Activated naive CD8-positive, alpha-beta T cell treated with anti-CD3 and anti-CD28 coated beads, Interleukin-2, amount 50 U/mL, for 24 hours (primary cell): ENCODE measurements at regions not wholly inside any gene's neighbourhood (a gene's known extent, or its start where the extent isn't known, plus 50 kb on each side); places are given as distances from the start of the nearest gene placed in this dataset.
"Not testable (repeated sequence)": the region's sequence is repeated elsewhere in the genome, so short reads cannot be mapped to it uniquely, and the experiment has no call there.

ENCODE experiments used
- ATAC-seq: fragments of 150-1000 bp; cut with Tn5 transposase; one replicate; pipeline ENCODE4 v1.10.0; 2021
- DNase-seq: peaks from one replicate; pipeline ENCODE4 v3.0.0; 2021
- H3K27ac Mint-ChIP-seq: one replicate; pipeline ENCODE4 v1.8.0; 2021; ENCODE audit warnings: mild to moderate bottlenecking, mixed read lengths
- H3K27me3 Mint-ChIP-seq: one replicate; pipeline ENCODE4 v1.8.0; 2021; ENCODE audit warnings: mixed read lengths
- H3K36me3 Mint-ChIP-seq: one replicate; pipeline ENCODE4 v1.8.0; 2021; ENCODE audit warnings: low read depth, mixed read lengths
- H3K4me1 Mint-ChIP-seq: one replicate; pipeline ENCODE4 v1.8.0; 2021; ENCODE audit warnings: mixed read lengths
- H3K4me3 Mint-ChIP-seq: one replicate; pipeline ENCODE4 v1.8.0; 2021; ENCODE audit warnings: mild to moderate bottlenecking, moderate library complexity, mixed read lengths
- H3K9me3 Mint-ChIP-seq: one replicate; pipeline ENCODE4 v1.8.0; 2021; ENCODE audit warnings: mixed read lengths

DNA sequence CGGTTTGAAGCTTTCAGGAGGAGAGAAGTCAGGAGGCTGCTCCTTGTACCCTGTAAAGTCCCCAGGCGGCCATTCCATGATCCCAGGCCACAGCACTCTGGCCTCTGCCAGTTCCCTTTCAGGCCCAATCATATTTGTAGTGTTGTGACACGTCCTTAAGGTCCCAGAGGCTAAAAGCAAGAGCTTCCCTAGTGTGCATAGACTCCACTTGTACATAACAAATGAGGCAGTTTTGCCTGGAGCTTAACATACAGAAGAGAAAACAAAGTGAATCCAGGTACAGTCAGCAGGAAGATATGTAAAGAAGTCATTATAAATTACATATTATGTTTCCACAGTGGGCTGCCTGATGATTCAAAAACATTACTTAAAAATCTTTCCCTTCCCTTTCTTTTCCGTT is 81.1 kb upstream of the RPH3A start:
- Mint-ChIP-seq H3K9me3 (no peaks in the 10 kb centered on the region), H3K27me3 (peaks cover 5% of the 10 kb centered on the region), H3K4me1 (no peaks in the 10 kb centered on the region), H3K36me3 (no peaks in the 10 kb centered on the region), H3K4me3 (no peak overlapping the region), H3K27ac (no peak overlapping the region)
- ATAC-seq = no peak
- no peak for DNase-seq

DNA sequence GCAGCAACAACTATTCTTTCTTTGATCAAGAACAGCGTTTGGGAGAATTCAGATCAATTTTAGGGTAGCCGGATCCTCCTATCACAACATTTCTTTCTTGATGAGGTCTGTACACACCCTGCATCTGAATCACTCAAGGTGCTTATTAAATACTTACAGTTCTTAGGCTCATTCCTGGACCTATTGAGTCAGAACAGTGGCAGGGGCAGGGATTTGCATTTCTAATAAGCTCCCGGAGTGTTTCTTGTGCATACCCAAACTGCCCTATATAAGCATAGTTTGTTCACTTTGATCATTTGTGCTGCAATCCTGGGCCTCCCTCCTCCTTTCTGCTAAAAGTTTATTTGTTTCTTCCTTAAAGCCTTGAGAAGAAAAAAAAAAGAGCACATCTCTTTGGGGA is 80.5 kb upstream of the RPH3A start:
- no peaks in the 10 kb centered on the region for H3K36me3 Mint-ChIP-seq
- no peak overlapping the region for H3K4me3 Mint-ChIP-seq
- H3K9me3 Mint-ChIP-seq = no peaks in the 10 kb centered on the region
- no peak overlapping the region for H3K27ac Mint-ChIP-seq
- peaks cover 5% of the 10 kb centered on the region for H3K27me3 Mint-ChIP-seq
- ATAC-seq (no peak), DNase-seq (no peak)
- H3K4me1 Mint-ChIP-seq = no peaks in the 10 kb centered on the region

DNA sequence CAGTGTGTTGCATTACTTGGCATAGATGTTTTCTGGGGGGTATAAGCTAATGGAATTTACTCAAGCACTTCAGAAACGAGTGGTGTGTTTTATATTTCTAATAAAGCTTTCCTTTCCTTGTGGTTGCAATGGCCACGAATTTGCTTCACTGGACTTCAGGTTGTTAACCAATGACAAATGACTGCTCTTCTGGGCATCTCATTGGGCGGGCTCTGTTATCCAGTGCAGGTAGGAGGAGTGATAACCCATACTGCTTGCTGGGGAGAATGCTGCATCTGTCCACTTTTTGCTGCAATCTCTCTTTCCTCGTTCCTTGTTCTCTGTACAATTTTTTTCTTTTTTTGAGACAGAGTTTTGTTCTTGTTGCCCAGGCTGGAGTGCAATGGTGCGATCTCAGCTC is 80.0 kb upstream of the RPH3A start:
- DNase-seq (no peak), ATAC-seq (no peak)
- Mint-ChIP-seq H3K27ac (no peak overlapping the region), H3K36me3 (no peaks in the 10 kb centered on the region), H3K4me3 (no peak overlapping the region), H3K27me3 (peaks cover 4% of the 10 kb centered on the region), H3K9me3 (no peaks in the 10 kb centered on the region), H3K4me1 (no peaks in the 10 kb centered on the region)

DNA sequence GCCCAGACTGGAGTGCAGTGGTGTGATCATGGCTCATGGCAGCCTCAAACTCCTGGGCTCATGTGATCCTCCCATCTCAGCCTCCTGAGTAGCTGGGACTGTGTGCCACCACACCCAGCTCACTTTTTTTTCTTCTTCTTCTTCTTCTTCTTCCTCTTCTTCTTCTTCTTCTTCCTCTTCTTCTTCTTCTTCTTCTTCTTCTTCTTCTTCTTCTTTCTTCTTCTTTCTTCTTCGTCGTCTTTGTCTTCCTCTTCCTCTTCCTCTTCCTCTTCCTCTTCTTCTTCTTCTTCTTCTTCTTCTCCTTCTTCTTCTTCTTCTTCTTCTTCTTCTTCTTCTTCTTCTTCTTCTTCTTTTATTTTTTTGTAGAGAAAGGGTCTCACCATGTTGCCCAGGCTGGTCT is 78.8 kb upstream of the RPH3A start:
- H3K27me3 Mint-ChIP-seq, H3K9me3 Mint-ChIP-seq, H3K4me1 Mint-ChIP-seq, DNase-seq, H3K4me3 Mint-ChIP-seq, H3K27ac Mint-ChIP-seq, ATAC-seq, H3K36me3 Mint-ChIP-seq: not testable (repeated sequence)

DNA sequence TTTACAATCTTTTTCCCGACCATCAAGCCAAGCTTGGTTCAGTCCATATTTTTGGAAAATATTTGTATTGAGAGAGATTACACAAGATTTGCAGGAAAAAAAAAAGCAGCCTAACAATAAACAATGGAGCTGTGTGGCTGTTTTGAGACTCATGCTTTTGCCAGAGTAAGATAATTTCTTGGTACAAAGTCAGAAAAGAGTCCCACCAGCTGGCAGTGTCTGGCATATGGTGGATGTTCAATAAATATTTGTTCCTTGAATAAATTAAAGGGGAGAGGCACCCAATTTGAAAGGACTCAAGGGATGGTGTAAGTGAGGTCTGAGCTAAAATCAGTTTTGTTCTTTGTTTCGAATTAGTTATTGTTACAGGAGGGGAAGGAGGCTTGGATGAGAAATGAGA is 78.1 kb upstream of the RPH3A start:
- H3K36me3 Mint-ChIP-seq = no peaks in the 10 kb centered on the region
- peaks cover 4% of the 10 kb centered on the region for H3K27me3 Mint-ChIP-seq
- no peaks in the 10 kb centered on the region for H3K9me3 Mint-ChIP-seq
- no peak overlapping the region for H3K4me3 Mint-ChIP-seq
- no peak for DNase-seq
- no peak for ATAC-seq
- no peaks in the 10 kb centered on the region for H3K4me1 Mint-ChIP-seq
- no peak overlapping the region for H3K27ac Mint-ChIP-seq

DNA sequence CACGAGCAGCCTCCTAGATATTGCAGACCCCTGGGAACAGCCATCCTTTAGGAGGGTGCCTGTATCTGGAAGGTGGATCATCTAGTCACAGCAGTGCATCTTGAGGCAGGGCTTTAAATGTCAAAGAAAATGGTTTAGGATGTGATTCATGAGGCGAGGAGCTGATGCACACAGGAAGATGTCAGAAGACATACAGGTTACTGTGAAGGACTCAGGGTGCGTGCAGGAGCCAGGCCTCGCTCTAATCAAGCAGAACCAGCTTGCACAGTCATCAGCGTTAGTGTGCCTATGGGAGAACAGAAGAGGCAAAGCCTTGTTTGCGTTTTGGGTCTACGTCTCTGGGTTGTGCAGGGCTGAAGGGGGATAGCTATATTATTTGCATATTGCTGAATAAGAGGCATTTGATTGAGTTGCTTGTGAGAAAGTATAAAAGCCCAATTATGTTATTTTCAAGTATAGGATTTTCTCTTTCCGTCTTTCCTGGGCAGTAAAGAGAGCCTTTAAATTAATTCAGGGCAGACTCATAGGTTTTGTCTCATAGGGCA is 77.3 kb upstream of the RPH3A start:
- no peak for DNase-seq
- H3K4me3 Mint-ChIP-seq = no peak overlapping the region
- no peak overlapping the region for H3K27ac Mint-ChIP-seq
- no peaks in the 10 kb centered on the region for H3K9me3 Mint-ChIP-seq
- peaks cover 4% of the 10 kb centered on the region for H3K27me3 Mint-ChIP-seq
- H3K4me1 Mint-ChIP-seq = no peaks in the 10 kb centered on the region
- no peaks in the 10 kb centered on the region for H3K36me3 Mint-ChIP-seq
- ATAC-seq = no peak

DNA sequence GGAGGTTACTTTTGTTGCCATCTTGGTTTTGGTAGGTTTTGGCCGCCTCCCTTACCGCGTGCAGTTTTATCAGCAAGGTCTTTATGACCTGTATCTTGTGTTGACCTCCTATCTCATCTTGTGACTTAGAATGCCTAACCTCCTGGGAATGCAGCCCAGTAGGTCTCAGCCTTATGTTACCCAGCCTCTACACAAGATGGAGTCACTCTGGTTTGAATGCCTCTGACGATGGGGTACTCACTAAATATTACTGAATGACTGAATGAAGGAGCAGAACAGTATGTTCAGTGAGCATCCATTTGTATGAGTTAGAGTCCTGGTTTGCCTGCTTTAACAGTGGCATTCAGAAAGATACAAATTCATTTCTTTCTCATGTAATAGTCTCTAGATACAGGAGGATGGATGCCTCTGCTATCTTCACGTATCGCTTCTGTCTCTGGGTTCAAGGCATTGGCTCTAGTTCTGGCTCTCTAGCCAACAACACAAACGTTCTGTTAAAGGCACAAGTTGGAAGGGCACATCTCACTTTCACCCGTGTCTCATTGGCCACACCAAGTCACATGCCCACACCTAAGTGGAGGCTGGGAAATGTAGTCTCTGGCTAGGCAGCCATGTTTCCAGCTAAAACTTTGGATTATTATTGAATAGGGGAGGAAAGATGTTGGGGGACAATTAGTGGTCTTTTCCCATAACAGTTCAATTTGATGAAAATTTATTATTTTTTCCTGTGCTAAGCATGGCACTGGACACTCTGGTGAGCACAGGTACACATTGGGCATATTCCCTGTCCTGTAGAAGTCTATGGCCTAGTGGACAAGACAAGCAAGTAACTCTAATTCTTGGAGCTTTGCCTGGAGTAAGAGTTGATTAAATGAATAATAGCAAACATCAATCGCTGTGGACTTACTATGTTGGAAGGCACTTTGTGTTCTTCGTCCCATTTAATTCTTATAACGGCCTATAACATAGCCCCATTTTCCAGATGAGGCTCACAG is 75.2 kb upstream of the RPH3A start:
- H3K27me3 Mint-ChIP-seq = peaks cover 6% of the 10 kb centered on the region
- DNase-seq (no peak), ATAC-seq (peak; percentile 49)
- H3K36me3 Mint-ChIP-seq = no peaks in the 10 kb centered on the region
- no peak overlapping the region for H3K27ac Mint-ChIP-seq
- no peak overlapping the region for H3K4me3 Mint-ChIP-seq
- H3K4me1 Mint-ChIP-seq = no peaks in the 10 kb centered on the region
- no peaks in the 10 kb centered on the region for H3K9me3 Mint-ChIP-seq

DNA sequence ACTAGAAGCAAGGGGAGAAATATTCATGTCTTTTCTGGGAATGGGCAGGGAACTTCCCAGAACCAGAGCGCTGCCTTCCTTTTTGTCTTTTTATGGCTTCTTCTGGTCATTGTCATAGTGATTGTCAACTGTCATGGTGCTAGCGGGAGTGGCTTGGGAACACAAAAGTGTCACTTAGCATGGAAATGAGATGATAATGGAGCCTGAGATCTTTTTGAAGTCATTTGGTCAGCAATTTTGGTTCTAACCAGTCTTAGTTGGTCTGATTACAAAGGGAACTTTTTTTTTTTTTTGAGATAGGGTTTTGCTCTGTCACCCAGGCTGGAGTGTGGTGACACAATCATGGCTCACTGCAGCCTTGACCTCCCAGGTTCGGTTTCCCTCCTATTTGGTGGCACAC is 62.7 kb upstream of the RPH3A start:
- no peaks in the 10 kb centered on the region for H3K9me3 Mint-ChIP-seq
- H3K36me3 Mint-ChIP-seq = no peaks in the 10 kb centered on the region
- H3K27me3 Mint-ChIP-seq = peaks cover 19% of the 10 kb centered on the region
- no peaks in the 10 kb centered on the region for H3K4me1 Mint-ChIP-seq
- no peak for ATAC-seq
- no peak overlapping the region for H3K27ac Mint-ChIP-seq
- no peak for DNase-seq
- no peak overlapping the region for H3K4me3 Mint-ChIP-seq

DNA sequence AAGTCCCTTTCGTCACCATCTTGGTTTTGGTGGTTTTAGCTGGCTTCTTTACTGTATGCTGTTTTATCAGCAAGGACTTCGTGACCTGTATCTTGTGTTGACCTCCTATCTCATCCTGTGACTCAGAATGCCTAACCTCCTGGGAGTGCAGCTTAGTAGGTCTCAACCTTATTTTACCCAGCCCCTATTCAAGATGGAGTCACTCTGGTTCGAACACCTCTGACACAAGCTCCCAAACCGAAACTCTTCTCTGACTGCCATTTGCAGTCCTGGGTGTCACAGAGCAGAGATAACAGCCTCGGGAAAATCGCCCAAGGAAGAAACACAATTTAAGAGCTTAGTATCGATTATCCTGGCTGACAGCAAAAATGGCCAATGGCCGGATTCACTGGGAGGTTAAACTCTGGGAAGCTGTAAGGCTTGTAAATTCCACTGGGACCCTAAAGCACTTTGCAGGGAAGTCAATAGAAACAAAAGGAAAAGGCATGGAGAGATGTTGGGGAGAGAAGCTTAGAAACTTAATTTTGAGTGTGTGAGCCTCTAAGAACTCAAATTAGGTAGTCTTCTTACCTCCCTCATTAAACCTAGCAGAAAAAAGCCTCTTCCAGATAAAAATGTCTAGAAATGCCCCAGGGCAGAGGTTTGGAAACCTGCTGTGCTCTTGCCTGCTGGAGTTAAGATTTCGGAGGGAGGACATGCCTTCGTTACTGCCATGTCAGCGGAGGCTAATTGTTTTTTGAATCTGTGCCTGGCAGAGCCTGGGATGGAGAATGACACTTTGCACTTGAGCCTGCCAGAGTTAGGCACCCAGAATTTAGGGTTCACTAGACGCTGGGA is 56.5 kb upstream of the RPH3A start:
- Mint-ChIP-seq H3K36me3 (no peaks in the 10 kb centered on the region), H3K27me3 (peaks cover 6% of the 10 kb centered on the region), H3K4me1 (no peaks in the 10 kb centered on the region), H3K9me3 (no peaks in the 10 kb centered on the region), H3K27ac (no peak overlapping the region), H3K4me3 (no peak overlapping the region)
- ATAC-seq (no peak), DNase-seq (no peak)

DNA sequence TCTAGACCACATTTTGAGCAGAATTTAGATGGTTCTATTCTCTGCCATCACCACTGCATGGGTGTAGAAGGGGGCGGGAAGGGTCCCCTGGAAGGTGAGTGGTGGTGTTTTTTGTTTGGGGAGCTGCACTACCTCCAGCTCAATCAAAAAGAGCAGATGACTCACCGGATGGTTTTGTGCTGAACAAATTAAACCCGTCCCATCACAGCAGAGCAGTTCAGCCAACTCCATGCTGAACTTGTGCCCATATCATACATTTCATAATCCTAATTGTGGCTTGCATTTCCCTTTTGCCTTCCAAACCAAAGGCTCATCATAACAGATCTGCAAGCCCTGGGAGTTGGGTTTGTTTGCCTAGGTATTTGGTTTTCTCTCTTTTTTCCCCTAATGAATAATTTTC is 53.0 kb upstream of the RPH3A start:
- no peak overlapping the region for H3K4me3 Mint-ChIP-seq
- no peak overlapping the region for H3K27ac Mint-ChIP-seq
- peaks cover 9% of the 10 kb centered on the region for H3K27me3 Mint-ChIP-seq
- no peaks in the 10 kb centered on the region for H3K4me1 Mint-ChIP-seq
- no peaks in the 10 kb centered on the region for H3K9me3 Mint-ChIP-seq
- no peak for DNase-seq
- no peak for ATAC-seq
- H3K36me3 Mint-ChIP-seq = no peaks in the 10 kb centered on the region

DNA sequence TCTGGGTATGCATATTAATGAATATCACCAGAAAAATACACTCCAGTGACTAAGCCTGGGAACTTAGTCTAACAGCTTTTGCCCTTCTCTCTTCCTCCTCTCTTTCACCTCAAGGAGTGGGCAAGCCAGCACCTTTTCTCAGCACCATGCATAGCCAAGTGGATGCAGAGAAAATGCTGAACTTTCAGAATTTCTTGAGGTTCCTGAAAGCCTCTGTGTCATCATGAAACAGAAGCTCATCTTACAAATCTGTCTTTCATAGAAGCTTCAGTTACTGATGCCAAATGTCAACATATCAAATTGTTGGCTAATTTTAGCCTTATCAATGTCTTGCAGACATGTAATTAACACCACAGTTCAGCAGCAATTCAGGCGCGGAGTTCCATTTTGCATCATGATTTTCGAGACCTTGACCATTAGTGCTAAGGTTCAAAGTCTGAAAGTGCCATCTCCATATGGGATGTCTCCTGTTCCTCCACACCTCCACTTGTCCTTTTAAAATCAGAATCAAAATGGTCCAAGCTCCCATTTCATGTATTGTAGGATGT is 51.1 kb upstream of the RPH3A start:
- H3K27ac Mint-ChIP-seq = no peak overlapping the region
- no peaks in the 10 kb centered on the region for H3K4me1 Mint-ChIP-seq
- H3K4me3 Mint-ChIP-seq = no peak overlapping the region
- no peaks in the 10 kb centered on the region for H3K9me3 Mint-ChIP-seq
- H3K27me3 Mint-ChIP-seq = peaks cover 14% of the 10 kb centered on the region
- ATAC-seq (no peak), DNase-seq (no peak)
- no peaks in the 10 kb centered on the region for H3K36me3 Mint-ChIP-seq

DNA sequence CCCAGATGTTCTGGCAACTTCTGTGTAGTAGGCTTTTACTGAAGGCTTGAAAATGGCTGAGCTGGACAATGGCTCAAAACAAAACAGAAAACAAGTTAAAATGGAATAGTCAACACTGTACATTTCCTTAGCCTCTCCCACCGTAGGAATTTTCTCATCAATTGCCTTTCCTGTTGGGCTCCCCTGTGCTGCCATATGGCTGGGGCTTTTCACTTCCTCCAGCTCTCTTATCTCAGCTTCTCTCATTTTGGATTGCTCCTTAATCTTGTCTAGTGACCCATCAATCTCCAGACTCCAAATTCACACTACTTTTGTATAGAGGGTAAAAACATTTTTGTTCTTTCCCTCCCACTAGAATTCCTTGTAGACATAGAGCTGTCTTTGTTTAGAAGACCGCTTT is 50.4 kb upstream of the RPH3A start:
- Mint-ChIP-seq H3K4me3 (no peak overlapping the region), H3K27ac (no peak overlapping the region), H3K27me3 (peaks cover 18% of the 10 kb centered on the region), H3K36me3 (no peaks in the 10 kb centered on the region), H3K9me3 (no peaks in the 10 kb centered on the region), H3K4me1 (no peaks in the 10 kb centered on the region)
- DNase-seq (no peak), ATAC-seq (no peak)
